ENCODE measurements at regions not wholly inside any gene's neighbourhood (a gene's known extent, or its start where the extent isn't known, plus 50 kb on each side); places are given as distances from the start of the nearest gene placed in this dataset.

- no peaks in the 10 kb centered on the region for H3K9me3 ChIP-seq (ENCODE audit: low read length)
- no peaks in the 10 kb centered on the region for H3K9me2 ChIP-seq (ENCODE audit: insufficient read depth, low read length)
- H3K27ac ChIP-seq (ENCODE audit: low read depth, low read length, poor library complexity, severe bottlenecking) = no peak overlapping the region
- no peaks in the 10 kb centered on the region for H3K4me1 ChIP-seq (ENCODE audit: insufficient read depth, low read length, poor library complexity, severe bottlenecking)
- H2AFZ ChIP-seq (ENCODE audit: low read length) = no peak overlapping the region
- no TSS peak for BruUV-seq (replicated peaks)
- ChIA-PET CTCF (ENCODE audit: unreplicated experiment) (no interaction called here), POLR2A (interaction anchor here (0.6 kb wide), 1 partner anchor 41 kb away, joined by 3 read pairs; no protein-coding TSS in a partner anchor)
- H4K20me1 ChIP-seq (ENCODE audit: insufficient read depth, low read length) = no peaks in the 10 kb centered on the region
- no peak for DNase-seq (ENCODE audit: low spot score)
- H3K4me3 ChIP-seq (ENCODE audit: low read depth, low read length, poor library complexity, severe bottlenecking) = no peak overlapping the region
- H3K36me3 ChIP-seq (ENCODE audit: insufficient read depth, low read length) = no peaks in the 10 kb centered on the region
- TF ChIP-seq CTCF (conservative IDR thresholded peaks at IDR 0.05; ENCODE audit: low read length) = no peak
- TF ChIP-seq EZH2phosphoT487 (IDR thresholded peaks at IDR 0.05; ENCODE audit: borderline replicate concordance, low read depth, low read length) = no peak
- no peaks in the 10 kb centered on the region for H3K79me2 ChIP-seq (ENCODE audit: insufficient read depth, low read depth, low read length)
- intact Hi-C loops (cut with micrococcal nuclease; ENCODE audit: unreplicated experiment) = no loop called here
- H3K4me2 ChIP-seq (ENCODE audit: low read length) = no peak overlapping the region
Observed at GRCh38 chr10:42970451-42971250, 106.2 kb upstream of the RET start.

GRCh38 chr10:42971251-42971599 lies 105.6 kb upstream of the RET start:
- no peaks in the 10 kb centered on the region for H4K20me1 ChIP-seq (ENCODE audit: insufficient read depth, low read length)
- no peak overlapping the region for H2AFZ ChIP-seq (ENCODE audit: low read length)
- H3K27ac ChIP-seq (ENCODE audit: low read depth, low read length, poor library complexity, severe bottlenecking) = no peak overlapping the region
- TF ChIP-seq CTCF (conservative IDR thresholded peaks at IDR 0.05; ENCODE audit: low read length) (no peak), EZH2phosphoT487 (IDR thresholded peaks at IDR 0.05; ENCODE audit: borderline replicate concordance, low read depth, low read length) (no peak)
- H3K4me2 ChIP-seq (ENCODE audit: low read length) = no peak overlapping the region
- H3K36me3 ChIP-seq (ENCODE audit: insufficient read depth, low read length) = no peaks in the 10 kb centered on the region
- intact Hi-C loops (cut with micrococcal nuclease; ENCODE audit: unreplicated experiment) = no loop called here
- H3K4me3 ChIP-seq (ENCODE audit: low read depth, low read length, poor library complexity, severe bottlenecking) = no peak overlapping the region
- H3K9me3 ChIP-seq (ENCODE audit: low read length) = no peaks in the 10 kb centered on the region
- ChIA-PET CTCF (ENCODE audit: unreplicated experiment) (no interaction called here), POLR2A (interaction anchor here (0.6 kb wide), 1 partner anchor 41 kb away, joined by 3 read pairs; no protein-coding TSS in a partner anchor)
- H3K4me1 ChIP-seq (ENCODE audit: insufficient read depth, low read length, poor library complexity, severe bottlenecking) = no peaks in the 10 kb centered on the region
- no peaks in the 10 kb centered on the region for H3K9me2 ChIP-seq (ENCODE audit: insufficient read depth, low read length)
- no peak for DNase-seq (ENCODE audit: low spot score)
- BruUV-seq (replicated peaks) = no TSS peak
- no peaks in the 10 kb centered on the region for H3K79me2 ChIP-seq (ENCODE audit: insufficient read depth, low read depth, low read length)

- H3K9me2 ChIP-seq (ENCODE audit: insufficient read depth, low read length) = no peaks in the 10 kb centered on the region
- no peak for DNase-seq (ENCODE audit: low spot score)
- no peaks in the 10 kb centered on the region for H3K9me3 ChIP-seq (ENCODE audit: low read length)
- H4K20me1 ChIP-seq (ENCODE audit: insufficient read depth, low read length) = no peaks in the 10 kb centered on the region
- no peak for TF ChIP-seq EZH2phosphoT487 (IDR thresholded peaks at IDR 0.05; ENCODE audit: borderline replicate concordance, low read depth, low read length)
- TF ChIP-seq CTCF (conservative IDR thresholded peaks at IDR 0.05; ENCODE audit: low read length) = no peak
- H3K27ac ChIP-seq (ENCODE audit: low read depth, low read length, poor library complexity, severe bottlenecking) = no peak overlapping the region
- POLR2A ChIA-PET = interaction anchor here (0.6 kb wide), 1 partner anchor 277 kb away, joined by 3 read pairs; no protein-coding TSS in a partner anchor
- H3K4me2 ChIP-seq (ENCODE audit: low read length) = no peak overlapping the region
- H3K4me3 ChIP-seq (ENCODE audit: low read depth, low read length, poor library complexity, severe bottlenecking) = no peak overlapping the region
- intact Hi-C loops (cut with micrococcal nuclease; ENCODE audit: unreplicated experiment) = no loop called here
- no peak overlapping the region for H2AFZ ChIP-seq (ENCODE audit: low read length)
- CTCF ChIA-PET (ENCODE audit: unreplicated experiment) = no interaction called here
- H3K79me2 ChIP-seq (ENCODE audit: insufficient read depth, low read depth, low read length) = no peaks in the 10 kb centered on the region
- no peaks in the 10 kb centered on the region for H3K36me3 ChIP-seq (ENCODE audit: insufficient read depth, low read length)
- BruUV-seq (replicated peaks) = no TSS peak
- H3K4me1 ChIP-seq (ENCODE audit: insufficient read depth, low read length, poor library complexity, severe bottlenecking) = no peaks in the 10 kb centered on the region
Observed at GRCh38 chr10:42972946-42973345, 103.9 kb upstream of the RET start.

Data from OCI-LY7 (cell line).